ENCODE measurements at regions not wholly inside any gene's neighbourhood (a gene's known extent, or its start where the extent isn't known, plus 50 kb on each side); places are given as distances from the start of the nearest gene placed in this dataset.

- FAIRE-seq: no peak
- DNase-seq: no peak
- H3K27me3 ChIP-seq: no peaks in the 10 kb centered on the region
- no peak overlapping the region for H3K27ac ChIP-seq
- no peaks in the 10 kb centered on the region for H3K9me3 ChIP-seq
- 70 to 75% methylated on average over 1 of the region's 1 CpG for WGBS, 2 donors
- TF ChIP-seq CTCF (IDR thresholded peaks at IDR 0.05): no peak
- no peak for ATAC-seq
- no peak overlapping the region for H3K4me3 ChIP-seq
- intact Hi-C loops (cut with DNase I): no loop called here
- no peaks in the 10 kb centered on the region for H3K4me1 ChIP-seq
- no peaks in the 10 kb centered on the region for H3K36me3 ChIP-seq
Observed at GRCh38 chr18:55737781-55738468, 149.9 kb upstream of the TCF4 start.

GRCh38 chr18:55737266-55737665 is 149.3 kb upstream of the TCF4 start:
- H3K9me3 ChIP-seq: no peaks in the 10 kb centered on the region
- H3K4me3 ChIP-seq: no peak overlapping the region
- 89 to 94% methylated on average over 4 of the region's 4 CpGs for WGBS, 2 donors
- no peaks in the 10 kb centered on the region for H3K27me3 ChIP-seq
- ATAC-seq: no peak
- no peak overlapping the region for H3K27ac ChIP-seq
- TF ChIP-seq CTCF (IDR thresholded peaks at IDR 0.05): no peak
- no peak for DNase-seq
- H3K36me3 ChIP-seq: no peaks in the 10 kb centered on the region
- no peaks in the 10 kb centered on the region for H3K4me1 ChIP-seq
- intact Hi-C loops (cut with DNase I): no loop called here
- FAIRE-seq: no peak

- ATAC-seq (no peak), FAIRE-seq (no peak), DNase-seq (no peak)
- WGBS, 2 donors: 70 to 71% methylated on average over 3 of the region's 3 CpGs
- Histone ChIP-seq H3K4me1 (no peaks in the 10 kb centered on the region), H3K9me3 (no peaks in the 10 kb centered on the region), H3K27ac (no peak overlapping the region), H3K27me3 (no peaks in the 10 kb centered on the region), H3K4me3 (no peak overlapping the region), H3K36me3 (no peaks in the 10 kb centered on the region)
- intact Hi-C loops (cut with DNase I): no loop called here
- TF ChIP-seq CTCF (IDR thresholded peaks at IDR 0.05): no peak
Observed at GRCh38 chr18:55735969-55736368, 148.0 kb upstream of the TCF4 start.

- WGBS, 2 donors: 72 to 74% methylated on average over 3 of the region's 3 CpGs
- no peak for TF ChIP-seq CTCF (IDR thresholded peaks at IDR 0.05)
- no peak overlapping the region for H3K4me3 ChIP-seq
- H3K36me3 ChIP-seq: no peaks in the 10 kb centered on the region
- H3K9me3 ChIP-seq: no peaks in the 10 kb centered on the region
- FAIRE-seq: no peak
- DNase-seq: no peak
- H3K4me1 ChIP-seq: no peaks in the 10 kb centered on the region
- H3K27ac ChIP-seq: no peak overlapping the region
- H3K27me3 ChIP-seq: no peaks in the 10 kb centered on the region
- intact Hi-C loops (cut with DNase I): no loop called here
- ATAC-seq: no peak
Observed at GRCh38 chr18:55735199-55735855, 147.3 kb upstream of the TCF4 start.

Data from pancreas (tissue), 10 donors.